GM12891 (cell line): ENCODE measurements at regions not wholly inside any gene's neighbourhood (a gene's known extent, or its start where the extent isn't known, plus 50 kb on each side); places are given as distances from the start of the nearest gene placed in this dataset.

Source experiments
- POLR2A ChIP-seq: IDR thresholded peaks from 2 replicates; pipeline ENCODE4 v1.6.1; 2011; ENCODE audit warnings: low read depth, low read length, control low read depth
- POLR2AphosphoS5 ChIP-seq: IDR thresholded peaks from 2 replicates; pipeline ENCODE4 v1.6.1; 2011; ENCODE audit warnings: low read depth, low read length, control low read depth
- SPI1 ChIP-seq: IDR thresholded peaks from 2 replicates; pipeline ENCODE4 v1.6.1; 2011; ENCODE audit warnings: low read depth, low read length, control low read depth
- TAF1 ChIP-seq: IDR thresholded peaks from 2 replicates; pipeline ENCODE4 v1.6.1; 2011; ENCODE audit warnings: low read depth, low read length, control low read depth

- TF ChIP-seq POLR2A (no peak), TAF1 (no peak), POLR2AphosphoS5 (no peak), SPI1 (no peak)
Observed at GRCh38 chr2:175633227-175633626, 368.8 kb downstream of the LNPK start.
